NCI-H82 treated with DMSO at 0.1 percent for 48 hours (cell line): ENCODE measurements at regions not wholly inside any gene's neighbourhood (a gene's known extent, or its start where the extent isn't known, plus 50 kb on each side); places are given as distances from the start of the nearest gene placed in this dataset.

ENCODE experiments used
- DNase-seq: peaks from one replicate; lab custom pipeline; 2025; ENCODE audit not compliant: unreplicated experiment; lab: John Stamatoyannopoulos, UW

- no peak for DNase-seq
Measured at GRCh38 chr12:45622210-45622937, 107.1 kb upstream of the ARID2 start.

GRCh38 chr12:45623221-45623620 lies 106.3 kb upstream of the ARID2 start:
- DNase-seq = no peak

DNA sequence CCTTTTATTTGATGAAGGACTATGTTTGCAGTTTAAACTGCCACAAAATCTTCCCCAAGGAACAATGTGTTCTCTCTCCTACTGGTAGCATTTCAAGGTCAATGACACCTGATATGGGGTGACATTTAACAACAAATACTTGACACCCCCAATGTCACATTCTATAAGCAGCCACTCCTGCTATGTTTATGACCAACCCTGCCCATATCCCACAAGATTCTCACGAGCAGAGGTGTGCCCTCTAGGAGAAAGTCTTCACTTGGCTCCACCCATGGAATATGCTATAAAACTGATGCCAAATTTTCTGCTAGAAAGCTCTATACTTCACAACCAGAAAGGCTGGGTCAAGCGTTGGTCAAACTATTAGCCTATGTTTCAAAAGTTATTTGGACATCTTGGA lies 105.6 kb upstream of the ARID2 start:
- DNase-seq = no peak

DNA sequence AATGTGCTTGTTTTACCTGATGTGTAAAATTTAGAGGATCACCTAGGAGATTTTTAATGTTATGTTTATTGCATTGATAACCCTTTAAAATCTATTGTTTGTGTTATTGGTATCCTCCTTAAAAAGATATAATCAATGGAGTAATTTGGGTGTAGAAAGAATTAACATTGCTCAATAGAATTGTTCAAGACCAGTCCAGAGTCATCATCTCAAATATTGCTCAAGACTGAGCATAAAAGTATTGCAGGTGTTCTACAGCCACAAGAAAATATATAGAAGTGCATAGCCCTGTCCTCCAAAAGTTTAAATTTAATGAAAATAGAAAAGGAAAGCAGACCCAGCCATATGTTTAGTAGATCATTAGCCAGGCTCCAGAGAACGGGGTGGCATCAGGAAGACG lies 102.5 kb upstream of the ARID2 start:
- no peak for DNase-seq

- no peak for DNase-seq
Measured at GRCh38 chr12:45627407-45628069, 102.0 kb upstream of the ARID2 start.

- DNase-seq = no peak
Measured at GRCh38 chr12:45629292-45629691, 100.2 kb upstream of the ARID2 start.

- no peak for DNase-seq
Measured at GRCh38 chr12:45633733-45634132, 95.8 kb upstream of the ARID2 start.

DNA sequence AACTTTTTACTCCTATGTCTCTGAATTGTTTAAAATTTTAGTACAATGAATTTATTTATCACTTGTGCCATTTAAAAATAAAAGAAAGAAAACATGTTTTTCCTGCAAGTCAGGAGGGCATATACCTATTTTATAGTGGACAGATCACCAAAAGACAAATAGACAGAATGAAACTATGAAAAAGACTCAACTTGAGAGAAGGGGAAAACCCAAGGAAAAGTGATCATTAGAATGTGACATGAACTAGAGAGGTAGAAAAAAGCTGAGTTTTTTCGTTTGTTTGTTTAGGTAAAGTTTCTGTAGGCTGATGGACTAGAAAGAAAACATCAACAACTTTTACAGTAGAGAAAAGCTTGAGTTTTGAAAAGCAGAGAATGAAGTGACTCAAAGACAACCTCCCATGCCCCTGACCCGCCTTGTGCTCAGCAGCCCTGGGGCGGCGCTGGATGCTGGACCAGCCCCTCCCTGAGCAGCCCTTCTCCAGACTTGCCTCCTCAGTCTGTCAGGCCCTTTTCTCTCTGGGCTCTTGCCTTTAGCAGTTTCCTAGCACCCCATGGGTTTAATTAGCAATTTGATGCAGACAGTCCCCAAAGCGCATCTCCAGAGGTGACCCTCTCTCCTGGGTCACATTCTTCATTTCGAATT lies 95.1 kb upstream of the ARID2 start:
- DNase-seq = no peak

GRCh38 chr12:45637242-45637641 lies 92.3 kb upstream of the ARID2 start:
- no peak for DNase-seq

GRCh38 chr12:45637706-45638105 lies 91.8 kb upstream of the ARID2 start:
- DNase-seq = no peak

DNA sequence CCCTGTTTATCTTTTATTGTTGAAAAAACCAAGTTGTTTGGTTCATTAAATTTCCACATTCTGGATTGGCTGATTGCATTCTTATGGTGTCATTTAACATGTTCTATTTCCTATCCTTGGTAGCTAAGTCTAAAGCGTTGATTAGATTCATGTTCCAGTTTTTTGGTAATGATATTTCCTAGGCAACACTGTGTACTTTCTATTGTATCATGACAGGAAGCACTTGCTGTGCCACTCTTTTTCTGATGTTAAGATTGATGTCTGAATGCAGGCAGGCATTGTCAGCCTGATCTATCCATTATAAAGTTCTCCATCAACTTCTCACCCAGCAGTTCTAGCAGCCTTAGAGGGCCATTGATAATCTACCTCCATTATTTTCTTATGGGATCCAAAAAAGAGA lies 91.1 kb upstream of the ARID2 start:
- no peak for DNase-seq

DNA sequence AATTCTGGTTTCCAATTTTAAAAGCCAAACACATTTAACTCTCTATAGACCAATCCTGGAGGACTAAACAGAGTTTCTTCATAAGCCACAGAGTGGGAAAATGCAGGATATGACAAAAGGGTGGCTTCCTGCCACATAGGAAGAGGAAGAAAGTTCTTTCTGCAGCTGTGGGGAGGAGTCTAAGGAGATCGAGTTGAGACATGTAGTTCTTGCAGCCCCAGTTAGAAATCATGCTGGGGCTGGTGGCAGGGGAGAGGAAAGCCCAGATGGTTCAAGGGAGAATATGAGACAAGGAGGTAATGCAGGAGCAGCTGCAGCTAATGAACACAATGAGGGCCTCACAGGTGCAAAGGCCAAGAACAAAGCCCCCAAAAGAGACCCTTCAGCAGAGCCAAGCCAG lies 85.0 kb upstream of the ARID2 start:
- DNase-seq = no peak

- DNase-seq = no peak
Measured at GRCh38 chr12:45646851-45647581, 82.5 kb upstream of the ARID2 start.

DNA sequence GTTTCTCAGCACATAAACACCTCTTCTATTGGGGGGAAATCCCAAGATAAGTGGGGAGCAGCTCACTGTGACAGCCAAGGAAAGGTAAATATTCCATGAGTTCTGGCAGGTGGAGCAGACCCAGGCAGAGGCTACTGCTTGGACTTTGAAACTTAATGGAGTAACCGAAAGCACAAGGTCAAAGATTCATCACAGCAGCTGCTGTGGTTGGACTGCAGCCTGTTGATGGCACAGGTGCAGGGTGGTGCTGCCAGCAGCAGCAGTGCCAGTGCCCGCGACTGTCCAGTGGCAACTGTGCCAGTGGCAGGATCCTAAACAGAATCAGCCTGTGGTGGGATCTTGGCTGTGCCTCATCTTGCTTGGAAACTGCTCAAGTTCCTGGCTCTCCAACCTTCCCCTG lies 81.4 kb upstream of the ARID2 start:
- no peak for DNase-seq

DNA sequence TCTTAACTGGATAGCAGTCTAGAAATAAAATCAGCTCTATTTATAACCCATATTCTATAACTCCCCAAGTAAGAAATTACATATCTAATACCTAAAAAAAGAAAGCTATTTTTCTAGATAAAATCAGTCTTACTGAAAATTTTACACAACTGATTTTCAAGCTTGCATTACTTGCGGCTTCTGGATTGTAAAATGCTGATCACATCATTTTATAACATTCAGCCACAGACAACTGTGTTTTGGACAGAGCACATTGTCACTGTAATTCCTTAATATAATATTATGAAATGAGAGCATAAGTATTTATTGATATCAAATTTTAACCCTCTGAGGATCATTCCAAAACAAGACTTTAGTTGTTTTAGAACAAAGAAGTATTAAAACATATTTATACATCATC lies 78.5 kb upstream of the ARID2 start:
- no peak for DNase-seq

- DNase-seq = no peak
Measured at GRCh38 chr12:45654002-45654665, 75.4 kb upstream of the ARID2 start.

DNA sequence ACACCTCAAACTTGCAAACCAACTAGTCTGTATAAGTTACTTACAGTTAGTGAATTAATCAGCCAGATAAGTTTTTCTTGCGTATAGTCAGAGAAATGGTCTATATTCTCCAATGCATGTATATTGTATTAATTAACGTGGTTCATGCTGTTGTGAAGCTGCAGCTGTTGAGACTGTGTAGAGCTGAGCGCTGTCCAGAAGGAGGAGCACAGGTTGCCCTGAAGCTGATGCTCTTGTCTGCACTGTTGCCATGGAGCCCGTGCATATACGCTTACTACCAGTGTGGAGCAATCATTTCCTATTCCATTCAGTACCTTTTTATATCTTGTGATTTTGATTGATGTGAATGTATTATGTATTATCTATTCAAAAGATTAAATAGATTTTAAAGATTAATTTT lies 74.3 kb upstream of the ARID2 start:
- no peak for DNase-seq

- DNase-seq = no peak
Measured at GRCh38 chr12:45655743-45656142, 73.8 kb upstream of the ARID2 start.

- DNase-seq = no peak
Measured at GRCh38 chr12:45658020-45658419, 71.5 kb upstream of the ARID2 start.

GRCh38 chr12:45660330-45660729 lies 69.2 kb upstream of the ARID2 start:
- no peak for DNase-seq

DNA sequence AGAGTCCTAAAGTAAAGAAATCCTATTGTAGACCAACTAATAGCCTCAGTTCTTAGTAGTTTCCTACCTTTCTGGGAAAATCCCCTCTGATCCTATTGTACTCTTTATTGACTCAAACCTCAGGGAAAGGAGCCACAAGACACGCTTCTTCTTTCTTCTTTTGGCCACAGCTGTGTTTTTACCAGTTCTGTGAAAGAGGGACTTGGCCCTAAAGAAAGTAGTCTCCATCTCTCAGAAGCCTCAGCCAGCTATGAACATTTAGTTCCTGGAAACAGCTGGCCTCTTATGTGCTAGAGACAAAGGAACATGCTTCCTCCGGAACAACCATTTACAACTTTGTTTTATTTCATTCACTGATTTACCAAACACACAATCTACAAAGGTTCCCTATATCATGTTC lies 66.1 kb upstream of the ARID2 start:
- no peak for DNase-seq
